SK-N-SH treated with all-trans-retinoic acid at 6 μM for 48 hours (cell line): ENCODE measurements at regions not wholly inside any gene's neighbourhood (a gene's known extent, or its start where the extent isn't known, plus 50 kb on each side); places are given as distances from the start of the nearest gene placed in this dataset.

ENCODE experiments used
- CSRNP3 ChIP-seq: fragments of 250-450 bp; sonication (Bioruptor Pico); IDR thresholded peaks from 2 replicates; pipeline ENCODE4 v1.5.1; 2021; ENCODE audit warnings: mild to moderate bottlenecking, moderate library complexity
- ESRRG ChIP-seq: fragments of 250-450 bp; sonication (Bioruptor Pico); IDR thresholded peaks from 2 replicates; pipeline ENCODE4 v1.6.1; 2021; ENCODE audit warnings: mild to moderate bottlenecking
- GLIS3 ChIP-seq: fragments of 250-450 bp; sonication (Bioruptor Pico); IDR thresholded peaks from 2 replicates; pipeline ENCODE4 v1.5.0; 2020; ENCODE audit warnings: mild to moderate bottlenecking, moderate library complexity
- PATZ1 ChIP-seq: fragments of 250-450 bp; sonication (Bioruptor Pico); IDR thresholded peaks from 2 replicates; pipeline ENCODE4 v1.8.0; 2020; ENCODE audit warnings: mild to moderate bottlenecking, moderate library complexity, borderline replicate concordance
- RARB ChIP-seq: fragments of 250-450 bp; sonication (Bioruptor Pico); IDR thresholded peaks from 2 replicates; pipeline ENCODE4 v1.8.0; 2021; ENCODE audit warnings: mild to moderate bottlenecking, moderate library complexity
- TOX ChIP-seq: fragments of 250-450 bp; sonication (Bioruptor Pico); IDR thresholded peaks from 2 replicates; pipeline ENCODE4 v1.8.0; 2021; ENCODE audit warnings: mild to moderate bottlenecking, moderate library complexity, borderline replicate concordance
- TSHZ2 ChIP-seq: fragments of 250-450 bp; sonication (Bioruptor Pico); IDR thresholded peaks from 2 replicates; pipeline ENCODE4 v1.5.0; 2020; ENCODE audit warnings: mild to moderate bottlenecking, moderate library complexity
- ZNF565 ChIP-seq: fragments of 450-650 bp; formaldehyde crosslinking; conservative IDR thresholded peaks from 2 replicates; pipeline ENCODE4 v1.5.0; 2020; ENCODE audit warnings: low read depth, mild to moderate bottlenecking, moderate library complexity
- ZNF70 ChIP-seq: fragments of 450-650 bp; formaldehyde crosslinking; IDR thresholded peaks from 2 replicates; pipeline ENCODE4 v1.5.0; 2020; ENCODE audit warnings: mild to moderate bottlenecking, moderate library complexity
- ZNF8 ChIP-seq: fragments of 450-650 bp; formaldehyde crosslinking; IDR thresholded peaks from 2 replicates; pipeline ENCODE4 v1.5.0; 2020; ENCODE audit warnings: mild to moderate bottlenecking, moderate library complexity
- TF ChIP-seq, protein P1 (sequence below): fragments of 250-450 bp; sonication (Bioruptor Pico); IDR thresholded peaks from 2 replicates; pipeline ENCODE4 v1.5.1; 2020; ENCODE audit warnings: low read depth, mild to moderate bottlenecking, moderate library complexity
- TF ChIP-seq, protein P2 (sequence below): fragments of 250-450 bp; sonication (Bioruptor Pico); IDR thresholded peaks from 2 replicates; pipeline ENCODE4 v1.8.0; 2021; ENCODE audit warnings: low read depth, mild to moderate bottlenecking, moderate library complexity, borderline replicate concordance

DNA sequence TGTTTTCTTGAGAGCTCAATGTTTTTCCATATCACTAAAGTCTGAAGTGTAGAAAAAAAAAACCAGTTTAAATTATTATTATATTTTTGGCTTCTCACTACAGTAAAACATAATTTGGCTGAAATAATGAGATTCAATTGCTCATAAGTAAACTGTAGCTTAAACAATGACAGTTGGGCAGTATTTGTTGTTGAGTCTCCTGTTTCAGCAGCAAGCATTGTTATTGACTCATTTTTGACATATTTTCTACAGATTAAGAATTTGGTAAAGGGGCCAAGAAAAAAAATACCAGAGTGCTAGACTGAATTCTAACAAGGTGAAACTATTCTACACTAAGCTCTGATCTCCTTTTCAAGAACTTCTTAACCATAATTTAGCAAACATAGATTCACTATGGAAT is 2070.4 kb upstream of the CELF4 start:
- TF ChIP-seq ESRRG (no peak), ZNF565 (CRISPR knock-in tag) (no peak), ZNF8 (CRISPR knock-in tag) (no peak), TOX (CRISPR knock-in tag) (no peak), ZNF70 (CRISPR knock-in tag) (no peak), CSRNP3 (CRISPR knock-in tag) (no peak), RARB (CRISPR knock-in tag) (no peak), GLIS3 (no peak), TSHZ2 (CRISPR knock-in tag) (no peak), PATZ1 (CRISPR knock-in tag) (no peak)
- TF ChIP-seq, protein P1, sequence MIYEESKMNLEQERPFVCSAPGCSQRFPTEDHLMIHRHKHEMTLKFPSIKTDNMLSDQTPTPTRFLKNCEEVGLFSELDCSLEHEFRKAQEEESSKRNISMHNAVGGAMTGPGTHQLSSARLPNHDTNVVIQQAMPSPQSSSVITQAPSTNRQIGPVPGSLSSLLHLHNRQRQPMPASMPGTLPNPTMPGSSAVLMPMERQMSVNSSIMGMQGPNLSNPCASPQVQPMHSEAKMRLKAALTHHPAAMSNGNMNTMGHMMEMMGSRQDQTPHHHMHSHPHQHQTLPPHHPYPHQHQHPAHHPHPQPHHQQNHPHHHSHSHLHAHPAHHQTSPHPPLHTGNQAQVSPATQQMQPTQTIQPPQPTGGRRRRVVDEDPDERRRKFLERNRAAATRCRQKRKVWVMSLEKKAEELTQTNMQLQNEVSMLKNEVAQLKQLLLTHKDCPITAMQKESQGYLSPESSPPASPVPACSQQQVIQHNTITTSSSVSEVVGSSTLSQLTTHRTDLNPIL, result no peak
- TF ChIP-seq, protein P2, sequence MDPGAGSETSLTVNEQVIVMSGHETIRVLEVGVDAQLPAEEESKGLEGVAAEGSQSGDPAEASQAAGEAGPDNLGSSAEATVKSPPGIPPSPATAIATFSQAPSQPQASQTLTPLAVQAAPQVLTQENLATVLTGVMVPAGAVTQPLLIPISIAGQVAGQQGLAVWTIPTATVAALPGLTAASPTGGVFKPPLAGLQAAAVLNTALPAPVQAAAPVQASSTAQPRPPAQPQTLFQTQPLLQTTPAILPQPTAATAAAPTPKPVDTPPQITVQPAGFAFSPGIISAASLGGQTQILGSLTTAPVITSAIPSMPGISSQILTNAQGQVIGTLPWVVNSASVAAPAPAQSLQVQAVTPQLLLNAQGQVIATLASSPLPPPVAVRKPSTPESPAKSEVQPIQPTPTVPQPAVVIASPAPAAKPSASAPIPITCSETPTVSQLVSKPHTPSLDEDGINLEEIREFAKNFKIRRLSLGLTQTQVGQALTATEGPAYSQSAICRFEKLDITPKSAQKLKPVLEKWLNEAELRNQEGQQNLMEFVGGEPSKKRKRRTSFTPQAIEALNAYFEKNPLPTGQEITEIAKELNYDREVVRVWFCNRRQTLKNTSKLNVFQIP, result no peak
